Left lung (tissue), 4 donors: ENCODE measurements at regions not wholly inside any gene's neighbourhood (a gene's known extent, or its start where the extent isn't known, plus 50 kb on each side); places are given as distances from the start of the nearest gene placed in this dataset.

Experiments used
- ATAC-seq: fragments of 200-7000 bp; cut with Tn5 transposase; one replicate; pipeline ENCODE4 v1.9.1; 2020; ENCODE audit warnings: moderate library complexity
- DNase-seq, 4 donors: peaks; one replicate each; pipeline ENCODE4 v3.0.0-alpha.2; 2013 to 2020
- H3K27ac ChIP-seq, 2 donors: fragments of 200-600 bp; sonication (generic) in 1 of 2; one replicate each; pipeline versions ENCODE4 v1.5.0 to v1.8.0; 2020 to 2021
- H3K27me3 ChIP-seq, 2 donors: fragments of 200-600 bp; sonication (generic) in 1 of 2; one replicate each; pipeline versions ENCODE4 v1.5.0 to v1.8.0; 2020 to 2021
- H3K36me3 ChIP-seq, 2 donors: fragments of 200-600 bp; sonication (generic) in 1 of 2; one replicate each; pipeline versions ENCODE4 v1.5.0 to v1.8.0; 2020 to 2021
- H3K4me1 ChIP-seq, 2 donors: fragments of 200-600 bp; one replicate each; pipeline ENCODE4 v1.8.0; 2021
- H3K4me3 ChIP-seq, 2 donors: fragments of 200-600 bp; sonication (generic) in 1 of 2; one replicate each; pipeline versions ENCODE4 v1.5.0 to v1.8.0; 2020 to 2021; ENCODE audit warnings: mild to moderate bottlenecking in 1 of 2
- H3K9me3 ChIP-seq, 2 donors: fragments of 200-600 bp; sonication (generic) in 1 of 2; one replicate each; pipeline versions ENCODE4 v1.5.0 to v1.8.0; 2020 to 2021
- intact Hi-C, 2 donors: fragments of 100-400 bp; cut with DNase I; formaldehyde crosslinking; loops; one replicate each; pipeline versions ENCODE4 v1.11.2 to v1.14.2; 2022
- TF ChIP-seq, protein P1 (sequence below), 2 donors: fragments of 200-600 bp; sonication (generic) in 1 of 2; IDR thresholded peaks; one replicate each; pipeline versions ENCODE4 v1.5.0 to v1.8.0; 2021; ENCODE audit warnings: antibody characterized with exemption in 2 of 2
- donor health status: DM: no; HTN: yes; CAD: no.
- donor health status: DM: no; HTN: no; CAD: no.

- H3K4me1 ChIP-seq: peaks cover 0 to 7% of the 10 kb centered on the region in 2 donors
- TF ChIP-seq, protein P1, sequence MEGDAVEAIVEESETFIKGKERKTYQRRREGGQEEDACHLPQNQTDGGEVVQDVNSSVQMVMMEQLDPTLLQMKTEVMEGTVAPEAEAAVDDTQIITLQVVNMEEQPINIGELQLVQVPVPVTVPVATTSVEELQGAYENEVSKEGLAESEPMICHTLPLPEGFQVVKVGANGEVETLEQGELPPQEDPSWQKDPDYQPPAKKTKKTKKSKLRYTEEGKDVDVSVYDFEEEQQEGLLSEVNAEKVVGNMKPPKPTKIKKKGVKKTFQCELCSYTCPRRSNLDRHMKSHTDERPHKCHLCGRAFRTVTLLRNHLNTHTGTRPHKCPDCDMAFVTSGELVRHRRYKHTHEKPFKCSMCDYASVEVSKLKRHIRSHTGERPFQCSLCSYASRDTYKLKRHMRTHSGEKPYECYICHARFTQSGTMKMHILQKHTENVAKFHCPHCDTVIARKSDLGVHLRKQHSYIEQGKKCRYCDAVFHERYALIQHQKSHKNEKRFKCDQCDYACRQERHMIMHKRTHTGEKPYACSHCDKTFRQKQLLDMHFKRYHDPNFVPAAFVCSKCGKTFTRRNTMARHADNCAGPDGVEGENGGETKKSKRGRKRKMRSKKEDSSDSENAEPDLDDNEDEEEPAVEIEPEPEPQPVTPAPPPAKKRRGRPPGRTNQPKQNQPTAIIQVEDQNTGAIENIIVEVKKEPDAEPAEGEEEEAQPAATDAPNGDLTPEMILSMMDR (IDR thresholded peaks at IDR 0.05): no peak
- ATAC-seq: no peak
- no peak for DNase-seq
- H3K27me3 ChIP-seq: peaks cover 26 to 91% of the 10 kb centered on the region in 2 donors
- no peak overlapping the region for H3K27ac ChIP-seq
- no peaks in the 10 kb centered on the region for H3K36me3 ChIP-seq
- intact Hi-C loops: no loop called here
- no peak overlapping the region for H3K4me3 ChIP-seq
- H3K9me3 ChIP-seq: no peaks in the 10 kb centered on the region
These were observed 105.9 kb downstream of the ENGASE start for GRCh38 chr17:79180358-79181005.

GRCh38 chr17:79179334-79179733 is 104.7 kb downstream of the ENGASE start:
- no peak for ATAC-seq
- Histone ChIP-seq H3K27me3 (peaks cover 21 to 85% of the 10 kb centered on the region in 2 donors), H3K27ac (no peak overlapping the region), H3K4me1 (peaks cover 0 to 7% of the 10 kb centered on the region in 2 donors), H3K9me3 (no peaks in the 10 kb centered on the region), H3K4me3 (no peak overlapping the region), H3K36me3 (no peaks in the 10 kb centered on the region)
- TF ChIP-seq, protein P1 (IDR thresholded peaks at IDR 0.05): no peak
- intact Hi-C loops: no loop called here
- DNase-seq: no peak

GRCh38 chr17:79177877-79178276 is 103.3 kb downstream of the ENGASE start:
- H3K27me3 ChIP-seq: peaks cover 8 to 70% of the 10 kb centered on the region in 2 donors
- H3K4me1 ChIP-seq: no peaks in the 10 kb centered on the region
- no peak overlapping the region for H3K4me3 ChIP-seq
- DNase-seq: no peak
- TF ChIP-seq, protein P1 (IDR thresholded peaks at IDR 0.05): no peak
- no peaks in the 10 kb centered on the region for H3K36me3 ChIP-seq
- H3K9me3 ChIP-seq: no peaks in the 10 kb centered on the region
- no peak overlapping the region for H3K27ac ChIP-seq
- intact Hi-C loops: no loop called here
- no peak for ATAC-seq

- peaks cover 2 to 61% of the 10 kb centered on the region in 2 donors for H3K27me3 ChIP-seq
- intact Hi-C loops: no loop called here
- H3K4me3 ChIP-seq: no peak overlapping the region
- H3K9me3 ChIP-seq: no peaks in the 10 kb centered on the region
- H3K4me1 ChIP-seq: no peaks in the 10 kb centered on the region
- no peak for ATAC-seq
- H3K27ac ChIP-seq: no peak overlapping the region
- no peak for DNase-seq
- TF ChIP-seq, protein P1 (IDR thresholded peaks at IDR 0.05): no peak
- no peaks in the 10 kb centered on the region for H3K36me3 ChIP-seq
These were observed 102.4 kb downstream of the ENGASE start for GRCh38 chr17:79176792-79177601.
